Ishikawa (cell line): ENCODE measurements at regions not wholly inside any gene's neighbourhood (a gene's known extent, or its start where the extent isn't known, plus 50 kb on each side); places are given as distances from the start of the nearest gene placed in this dataset.

Source experiments
- CEBPB ChIP-seq: IDR thresholded peaks from 2 replicates; pipeline ENCODE4 v1.6.1; 2012
- CREB1 ChIP-seq: IDR thresholded peaks from 2 replicates; pipeline ENCODE4 v1.6.1; 2012; ENCODE audit warnings: low read depth
- EGR1 ChIP-seq: IDR thresholded peaks from 2 replicates; pipeline ENCODE4 v1.6.1; 2012
- EP300 ChIP-seq: IDR thresholded peaks from 2 replicates; pipeline ENCODE4 v1.6.1; 2012; ENCODE audit warnings: borderline replicate concordance
- FOXM1 ChIP-seq: IDR thresholded peaks from 2 replicates; pipeline ENCODE4 v1.6.1; 2012; ENCODE audit warnings: low read depth, borderline replicate concordance
- MAX ChIP-seq: IDR thresholded peaks from 2 replicates; pipeline ENCODE4 v1.6.1; 2012
- NFIC ChIP-seq: IDR thresholded peaks from 2 replicates; pipeline ENCODE4 v1.6.1; 2012
- RAD21 ChIP-seq: IDR thresholded peaks from 2 replicates; pipeline ENCODE4 v1.6.1; 2012; ENCODE audit warnings: low read depth
- TAF1 ChIP-seq: IDR thresholded peaks from 2 replicates; pipeline ENCODE4 v1.6.1; 2012; ENCODE audit warnings: low read depth, mild to moderate bottlenecking
- TCF12 ChIP-seq: IDR thresholded peaks from 2 replicates; pipeline ENCODE4 v1.6.1; 2012; ENCODE audit warnings: low read depth
- TEAD4 ChIP-seq: IDR thresholded peaks from 2 replicates; pipeline ENCODE4 v1.6.1; 2012
- USF1 ChIP-seq: IDR thresholded peaks from 2 replicates; pipeline ENCODE4 v1.6.1; 2012
- YY1 ChIP-seq: IDR thresholded peaks from 2 replicates; pipeline ENCODE4 v1.6.1; 2012; ENCODE audit warnings: low read depth
- ZBTB7A ChIP-seq: IDR thresholded peaks from 2 replicates; pipeline ENCODE4 v1.6.1; 2012; ENCODE audit warnings: low read depth
- TF ChIP-seq, protein P1 (sequence below): IDR thresholded peaks from 2 replicates; pipeline ENCODE4 v1.6.1; 2012; ENCODE audit warnings: low read depth, mild to moderate bottlenecking

GRCh38 chr12:29899212-29899931 is 115.6 kb upstream of the TMTC1 start:
- TF ChIP-seq ZBTB7A, result no peak
- TF ChIP-seq CEBPB, result no peak
- TF ChIP-seq TCF12, result no peak
- no peak for TF ChIP-seq TEAD4
- no peak for TF ChIP-seq FOXM1
- TF ChIP-seq YY1, result no peak
- no peak for TF ChIP-seq TAF1

GRCh38 chr12:29895966-29896365 is 112.2 kb upstream of the TMTC1 start:
- TF ChIP-seq USF1, result no peak
- TF ChIP-seq CREB1, result no peak
- TF ChIP-seq, protein P1, sequence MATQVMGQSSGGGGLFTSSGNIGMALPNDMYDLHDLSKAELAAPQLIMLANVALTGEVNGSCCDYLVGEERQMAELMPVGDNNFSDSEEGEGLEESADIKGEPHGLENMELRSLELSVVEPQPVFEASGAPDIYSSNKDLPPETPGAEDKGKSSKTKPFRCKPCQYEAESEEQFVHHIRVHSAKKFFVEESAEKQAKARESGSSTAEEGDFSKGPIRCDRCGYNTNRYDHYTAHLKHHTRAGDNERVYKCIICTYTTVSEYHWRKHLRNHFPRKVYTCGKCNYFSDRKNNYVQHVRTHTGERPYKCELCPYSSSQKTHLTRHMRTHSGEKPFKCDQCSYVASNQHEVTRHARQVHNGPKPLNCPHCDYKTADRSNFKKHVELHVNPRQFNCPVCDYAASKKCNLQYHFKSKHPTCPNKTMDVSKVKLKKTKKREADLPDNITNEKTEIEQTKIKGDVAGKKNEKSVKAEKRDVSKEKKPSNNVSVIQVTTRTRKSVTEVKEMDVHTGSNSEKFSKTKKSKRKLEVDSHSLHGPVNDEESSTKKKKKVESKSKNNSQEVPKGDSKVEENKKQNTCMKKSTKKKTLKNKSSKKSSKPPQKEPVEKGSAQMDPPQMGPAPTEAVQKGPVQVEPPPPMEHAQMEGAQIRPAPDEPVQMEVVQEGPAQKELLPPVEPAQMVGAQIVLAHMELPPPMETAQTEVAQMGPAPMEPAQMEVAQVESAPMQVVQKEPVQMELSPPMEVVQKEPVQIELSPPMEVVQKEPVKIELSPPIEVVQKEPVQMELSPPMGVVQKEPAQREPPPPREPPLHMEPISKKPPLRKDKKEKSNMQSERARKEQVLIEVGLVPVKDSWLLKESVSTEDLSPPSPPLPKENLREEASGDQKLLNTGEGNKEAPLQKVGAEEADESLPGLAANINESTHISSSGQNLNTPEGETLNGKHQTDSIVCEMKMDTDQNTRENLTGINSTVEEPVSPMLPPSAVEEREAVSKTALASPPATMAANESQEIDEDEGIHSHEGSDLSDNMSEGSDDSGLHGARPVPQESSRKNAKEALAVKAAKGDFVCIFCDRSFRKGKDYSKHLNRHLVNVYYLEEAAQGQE, result no peak
- no peak for TF ChIP-seq EP300

DNA sequence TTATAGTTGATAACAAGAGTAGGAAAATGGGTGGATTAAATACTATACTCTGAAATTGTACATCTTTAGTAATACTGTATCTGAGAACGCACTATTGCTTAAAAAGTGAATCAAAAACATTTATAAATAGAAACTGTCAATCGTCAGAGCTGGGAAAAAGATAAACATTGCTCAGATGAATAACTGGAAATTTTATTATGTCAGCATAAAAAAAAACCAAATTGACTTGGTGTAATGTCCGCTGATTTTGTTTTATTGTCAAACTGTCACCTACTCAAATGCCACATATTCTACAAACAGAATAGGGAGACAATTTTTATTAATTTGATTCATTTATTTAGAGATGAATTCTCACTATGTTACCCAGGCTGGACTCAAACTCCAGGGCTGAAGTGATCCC is 109.3 kb upstream of the TMTC1 start:
- TF ChIP-seq ZBTB7A (no peak), EGR1 (no peak), TAF1 (no peak), YY1 (no peak), MAX (no peak), NFIC (no peak), RAD21 (no peak), TCF12 (no peak), CREB1 (no peak)
- TF ChIP-seq, protein P1, result no peak

GRCh38 chr12:29891792-29892191 is 108.0 kb upstream of the TMTC1 start:
- TF ChIP-seq EP300 (no peak), FOXM1 (no peak), YY1 (no peak), TCF12 (no peak), EGR1 (no peak), TAF1 (no peak), RAD21 (no peak)
- TF ChIP-seq, protein P1, result no peak

DNA sequence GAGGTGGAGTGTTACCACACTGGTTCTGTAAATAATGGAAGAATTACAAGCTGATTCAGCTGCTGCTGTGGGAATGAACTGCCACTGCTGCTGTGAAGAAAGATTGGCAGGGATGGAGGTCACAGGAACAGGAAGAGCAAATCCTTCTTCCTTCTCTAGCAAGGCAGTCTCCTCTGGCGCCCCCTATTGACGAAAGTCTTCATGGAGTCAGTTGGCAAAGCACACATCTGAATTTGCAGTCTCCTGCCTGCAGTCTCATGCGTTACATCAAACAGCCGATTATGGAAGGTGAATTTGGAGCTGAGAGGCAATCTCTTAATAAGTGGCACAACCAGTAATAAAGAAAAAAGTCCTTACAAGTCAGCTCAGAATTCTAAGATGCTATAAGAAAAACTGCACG is 106.0 kb upstream of the TMTC1 start:
- TF ChIP-seq, protein P1, result no peak
- peak; percentile 64 for TF ChIP-seq RAD21
